H1 (cell line): ENCODE measurements at regions not wholly inside any gene's neighbourhood (a gene's known extent, or its start where the extent isn't known, plus 50 kb on each side); places are given as distances from the start of the nearest gene placed in this dataset.

ENCODE experiments used
- ATF3 ChIP-seq: IDR thresholded peaks from 2 replicates; pipeline ENCODE4 v1.6.1; 2011; ENCODE audit warnings: low read depth, mild to moderate bottlenecking, low read length; ENCODE audit not compliant: insufficient read depth
- RBBP5 ChIP-seq: IDR thresholded peaks from 2 replicates; pipeline ENCODE4 v1.7.1; 2012; ENCODE audit warnings: low read depth, mild to moderate bottlenecking, inconsistent platforms, low read length, moderate library complexity, borderline replicate concordance

GRCh38 chr6:33967966-33968724 lies 164.3 kb upstream of the MLN start (continued):
- TF ChIP-seq ATF3, result no peak
- no peak for TF ChIP-seq RBBP5
